Activated CD8-positive, alpha-beta T cell treated with anti-CD3 and anti-CD28 coated beads for 36 hours (primary cell): ENCODE measurements at regions not wholly inside any gene's neighbourhood (a gene's known extent, or its start where the extent isn't known, plus 50 kb on each side); places are given as distances from the start of the nearest gene placed in this dataset.

ENCODE experiments used
- ATAC-seq: fragments of 200-7000 bp; cut with Tn5 transposase; one replicate; pipeline ENCODE4 v1.10.0; 2021; ENCODE audit warnings: mild to moderate bottlenecking, moderate library complexity
- CTCF ChIA-PET: fragments of 350-600 bp; sonication (Branson Sonifier 250); formaldehyde crosslinking; loops from one replicate; lab custom pipeline; 2021; ENCODE audit warnings: antibody characterized with exemption; lab: Charles Lee
- POLR2A ChIA-PET: fragments of 350-600 bp; sonication (Branson Sonifier 250); formaldehyde crosslinking; loops from one replicate; lab custom pipeline; 2021; ENCODE audit warnings: antibody characterized with exemption; lab: Charles Lee
- DNase-seq: peaks from one replicate; pipeline ENCODE4 v3.0.0-alpha.2; 2020
- H3K27ac Mint-ChIP-seq: one replicate; pipeline ENCODE4 v1.8.0; 2021; ENCODE audit warnings: mild to moderate bottlenecking, mixed read lengths
- H3K27me3 Mint-ChIP-seq: one replicate; pipeline ENCODE4 v1.8.0; 2021; ENCODE audit warnings: mixed read lengths
- H3K36me3 Mint-ChIP-seq: one replicate; pipeline ENCODE4 v1.8.0; 2021; ENCODE audit warnings: low read depth, mixed read lengths
- H3K4me1 Mint-ChIP-seq: one replicate; pipeline ENCODE4 v1.8.0; 2021; ENCODE audit warnings: low read depth, mixed read lengths
- H3K4me3 Mint-ChIP-seq: one replicate; pipeline ENCODE4 v1.8.0; 2021; ENCODE audit warnings: mild to moderate bottlenecking, moderate library complexity, mixed read lengths
- H3K9me3 Mint-ChIP-seq: one replicate; pipeline ENCODE4 v1.8.0; 2021; ENCODE audit warnings: mixed read lengths
- CTCF ChIP-seq: fragments of 200-600 bp; IDR thresholded peaks from one replicate; pipeline ENCODE4 v1.8.0; 2022; ENCODE audit warnings: antibody characterized with exemption, mild to moderate bottlenecking
- intact Hi-C: fragments of 100-400 bp; cut with micrococcal nuclease; formaldehyde crosslinking; loops from one replicate; pipeline ENCODE4 v1.10.0; 2022

DNA sequence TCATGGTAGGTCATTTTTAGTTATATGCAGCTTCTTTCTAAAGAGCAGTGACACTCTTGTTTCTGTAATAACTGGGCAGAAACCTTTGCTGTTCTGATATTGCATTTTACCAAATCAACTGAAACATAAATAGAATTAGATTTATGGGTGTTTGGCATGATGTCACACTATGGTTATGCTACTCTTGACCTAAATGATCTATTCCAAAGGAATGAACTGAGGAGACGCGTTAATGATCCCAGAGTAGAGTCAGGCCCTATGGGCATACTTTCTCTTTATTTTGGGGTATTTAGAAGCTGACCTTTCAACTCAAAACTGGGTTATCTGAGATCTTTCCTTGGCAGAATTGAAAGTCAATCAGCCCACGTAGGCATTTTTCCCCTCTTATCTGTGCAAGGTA, 146.8 kb upstream of the ADAMTSL1 start:
- POLR2A ChIA-PET, result interaction anchor here (0.5 kb wide), 1 partner anchor 158 kb away, joined by 3 read pairs; no protein-coding TSS in a partner anchor
- Mint-ChIP-seq H3K9me3 (no peaks in the 10 kb centered on the region), H3K27ac (no peak overlapping the region), H3K36me3 (no peaks in the 10 kb centered on the region), H3K27me3 (peaks cover 2% of the 10 kb centered on the region), H3K4me1 (no peaks in the 10 kb centered on the region), H3K4me3 (no peak overlapping the region)
- DNase-seq (no peak), ATAC-seq (no peak)
- CTCF ChIA-PET, result no interaction called here
- TF ChIP-seq CTCF, result no peak
- intact Hi-C loops, result no loop called here

- H3K27ac Mint-ChIP-seq, result no peak overlapping the region
- DNase-seq, result no peak
- ATAC-seq, result no peak
- intact Hi-C loops, result no loop called here
- no peaks in the 10 kb centered on the region for H3K36me3 Mint-ChIP-seq
- no peaks in the 10 kb centered on the region for H3K9me3 Mint-ChIP-seq
- no peaks in the 10 kb centered on the region for H3K4me1 Mint-ChIP-seq
- CTCF ChIA-PET, result interaction anchor here (1.0 kb wide), 1 partner anchor 76 kb away, joined by 3 read pairs; no protein-coding TSS in a partner anchor
- POLR2A ChIA-PET, result no interaction called here
- no peak for TF ChIP-seq CTCF
- H3K27me3 Mint-ChIP-seq, result peaks cover 2% of the 10 kb centered on the region
- no peak overlapping the region for H3K4me3 Mint-ChIP-seq
Measured at GRCh38 chr9:18330401-18331309, 143.3 kb upstream of the ADAMTSL1 start.

GRCh38 chr9:18331310-18331684, 142.7 kb upstream of the ADAMTSL1 start:
- DNase-seq, result no peak
- ChIA-PET POLR2A (no interaction called here), CTCF (interaction anchor here (1.0 kb wide), 1 partner anchor 76 kb away, joined by 3 read pairs; no protein-coding TSS in a partner anchor)
- no peak for ATAC-seq
- Mint-ChIP-seq H3K9me3 (no peaks in the 10 kb centered on the region), H3K27me3 (peaks cover 2% of the 10 kb centered on the region), H3K27ac (no peak overlapping the region), H3K4me3 (no peak overlapping the region), H3K4me1 (no peaks in the 10 kb centered on the region), H3K36me3 (no peaks in the 10 kb centered on the region)
- intact Hi-C loops, result no loop called here
- TF ChIP-seq CTCF, result no peak

GRCh38 chr9:18331808-18332209, 142.1 kb upstream of the ADAMTSL1 start:
- intact Hi-C loops, result no loop called here
- DNase-seq (no peak), ATAC-seq (no peak)
- ChIA-PET CTCF (no interaction called here), POLR2A (no interaction called here)
- Mint-ChIP-seq H3K4me1 (no peaks in the 10 kb centered on the region), H3K27ac (no peak overlapping the region), H3K9me3 (no peaks in the 10 kb centered on the region), H3K4me3 (no peak overlapping the region), H3K36me3 (no peaks in the 10 kb centered on the region), H3K27me3 (peaks cover 2% of the 10 kb centered on the region)
- TF ChIP-seq CTCF, result no peak

DNA sequence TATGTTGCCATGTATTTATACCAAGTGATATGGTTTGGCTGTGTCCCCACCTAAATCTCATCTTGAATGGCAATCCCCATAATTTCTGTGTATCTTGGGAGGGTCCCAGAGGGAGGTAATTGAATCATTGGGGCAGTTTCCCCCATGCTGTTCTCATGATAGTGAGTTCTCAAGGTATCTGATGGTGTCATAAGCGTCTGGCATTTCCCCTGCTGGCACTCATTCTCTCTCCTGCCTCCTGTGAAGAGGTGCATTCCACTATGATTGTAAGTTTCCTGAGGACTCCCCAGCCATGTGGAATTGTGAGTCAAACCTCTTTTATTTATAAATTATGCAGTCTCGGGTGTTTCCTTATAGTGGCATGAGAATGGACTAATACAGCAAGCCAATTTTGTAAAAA, 140.8 kb upstream of the ADAMTSL1 start:
- H3K36me3 Mint-ChIP-seq, result no peaks in the 10 kb centered on the region
- H3K27me3 Mint-ChIP-seq, result peaks cover 4% of the 10 kb centered on the region
- intact Hi-C loops, result no loop called here
- CTCF ChIA-PET, result no interaction called here
- POLR2A ChIA-PET, result interaction anchor here (0.7 kb wide), 1 partner anchor 129 kb away, joined by 3 read pairs; no protein-coding TSS in a partner anchor
- ATAC-seq, result no peak
- H3K4me1 Mint-ChIP-seq, result no peaks in the 10 kb centered on the region
- no peak for DNase-seq
- no peak for TF ChIP-seq CTCF
- no peak overlapping the region for H3K4me3 Mint-ChIP-seq
- no peaks in the 10 kb centered on the region for H3K9me3 Mint-ChIP-seq
- no peak overlapping the region for H3K27ac Mint-ChIP-seq
